ENCODE measurements at regions not wholly inside any gene's neighbourhood (a gene's known extent, or its start where the extent isn't known, plus 50 kb on each side); places are given as distances from the start of the nearest gene placed in this dataset.

- TF ChIP-seq CTCF (IDR thresholded peaks at IDR 0.05) (no peak), ZFX (IDR thresholded peaks at IDR 0.05; ENCODE audit: borderline replicate concordance) (no peak)
Measured at GRCh38 chr10:58081353-58081752, 186.3 kb downstream of the IPMK start.

Data from 22Rv1 (cell line).